H9 (cell line): ENCODE measurements at regions not wholly inside any gene's neighbourhood (a gene's known extent, or its start where the extent isn't known, plus 50 kb on each side); places are given as distances from the start of the nearest gene placed in this dataset.

Source experiments
- DNase-seq: peaks from one replicate; pipeline ENCODE4 v3.0.0-alpha.2; 2017
- H2AFZ ChIP-seq: one replicate; pipeline ENCODE4 v1.6.1; 2013; ENCODE audit warnings: mild to moderate bottlenecking, low read length, control low read depth, moderate library complexity
- H2AK5ac ChIP-seq: 2 replicates; pipeline ENCODE4 v1.6.1; 2013; ENCODE audit warnings: low read length, control low read depth, mixed read lengths; ENCODE audit not compliant: insufficient read length
- H2BK120ac ChIP-seq: one replicate; pipeline ENCODE4 v1.6.1; 2013; ENCODE audit warnings: low read depth, mild to moderate bottlenecking, low read length, control low read depth, inconsistent platforms; ENCODE audit not compliant: poor library complexity, severe bottlenecking
- H2BK12ac ChIP-seq: 2 replicates; pipeline ENCODE4 v1.6.1; 2013; ENCODE audit warnings: low read length, control low read depth, mixed read lengths, low read depth; ENCODE audit not compliant: insufficient read length
- H2BK15ac ChIP-seq: 2 replicates; pipeline ENCODE4 v1.6.1; 2013; ENCODE audit warnings: low read depth, low read length, control low read depth
- H2BK20ac ChIP-seq: one replicate; pipeline ENCODE4 v1.6.1; 2013; ENCODE audit warnings: low read depth, mild to moderate bottlenecking, low read length, control low read depth, inconsistent platforms; ENCODE audit not compliant: poor library complexity, severe bottlenecking
- H2BK5ac ChIP-seq: 2 replicates; pipeline ENCODE4 v1.6.1; 2013; ENCODE audit warnings: low read length, control low read depth, mixed read lengths; ENCODE audit not compliant: insufficient read length
- H3K14ac ChIP-seq: 2 replicates; pipeline ENCODE4 v1.6.1; 2013; ENCODE audit warnings: low read length, control low read depth; ENCODE audit not compliant: insufficient read depth
- H3K18ac ChIP-seq: 2 replicates; pipeline ENCODE4 v1.6.1; 2013; ENCODE audit warnings: low read depth, mild to moderate bottlenecking, mixed read lengths, low read length, control low read depth; ENCODE audit not compliant: insufficient read length
- H3K23ac ChIP-seq: 2 replicates; pipeline ENCODE4 v1.6.1; 2013; ENCODE audit warnings: low read length, control low read depth, mixed read lengths, low read depth; ENCODE audit not compliant: insufficient read length
- H3K23me2 ChIP-seq: 2 replicates; pipeline ENCODE4 v1.6.1; 2013; ENCODE audit warnings: low read depth, mild to moderate bottlenecking, mixed read lengths, low read length, control low read depth; ENCODE audit not compliant: insufficient read length, poor library complexity, severe bottlenecking
- H3K27ac ChIP-seq: 2 replicates; pipeline ENCODE4 v1.5.1; 2013; ENCODE audit warnings: low read length, control low read depth, mixed read lengths, low read depth; ENCODE audit not compliant: insufficient read length
- H3K27me3 ChIP-seq: 2 replicates; pipeline ENCODE4 v1.6.1; 2013; ENCODE audit warnings: low read length, control low read depth, inconsistent platforms; ENCODE audit not compliant: insufficient read depth
- H3K4ac ChIP-seq: 2 replicates; pipeline ENCODE4 v1.6.1; 2013; ENCODE audit warnings: low read depth, mild to moderate bottlenecking, control low read depth, inconsistent platforms, low read length, moderate library complexity
- H3K4me1 ChIP-seq: 2 replicates; pipeline ENCODE4 v1.6.1; 2013; ENCODE audit warnings: low read length, control low read depth, inconsistent platforms; ENCODE audit not compliant: insufficient read depth
- H3K4me2 ChIP-seq: 2 replicates; pipeline ENCODE4 v1.6.1; 2013; ENCODE audit warnings: low read length, control low read depth, mixed read lengths; ENCODE audit not compliant: insufficient read length, insufficient read depth
- H3K56ac ChIP-seq: 2 replicates; pipeline ENCODE4 v1.6.1; 2013; ENCODE audit warnings: low read depth, mild to moderate bottlenecking, mixed read lengths, low read length, control low read depth; ENCODE audit not compliant: insufficient read length
- H3K79me1 ChIP-seq: 2 replicates; pipeline ENCODE4 v1.6.1; 2013; ENCODE audit warnings: low read depth, mild to moderate bottlenecking, moderate library complexity, low read length, control low read depth, inconsistent platforms; ENCODE audit not compliant: insufficient read depth, poor library complexity, severe bottlenecking
- H3K79me2 ChIP-seq: 2 replicates; pipeline ENCODE4 v1.6.1; 2013; ENCODE audit warnings: low read length, control low read depth, inconsistent platforms; ENCODE audit not compliant: insufficient read depth
- H3K9ac ChIP-seq: 2 replicates; pipeline ENCODE4 v1.6.1; 2013; ENCODE audit warnings: low read length, control low read depth, mixed read lengths; ENCODE audit not compliant: insufficient read length; ENCODE audit errors: extremely low read depth
- H3K9me3 ChIP-seq: one replicate; pipeline ENCODE4 v1.6.1; 2013; ENCODE audit warnings: low read depth, low read length, inconsistent platforms; ENCODE audit not compliant: control insufficient read depth
- H3T11ph ChIP-seq: one replicate; pipeline ENCODE4 v1.6.1; 2013; ENCODE audit warnings: mild to moderate bottlenecking, low read length, control low read depth, inconsistent platforms
- H4K20me1 ChIP-seq: one replicate; pipeline ENCODE4 v1.6.1; 2013; ENCODE audit not compliant: control insufficient read depth, insufficient read length, insufficient read depth
- H4K5ac ChIP-seq: 2 replicates; pipeline ENCODE4 v1.6.1; 2013; ENCODE audit warnings: low read depth, mild to moderate bottlenecking, mixed read lengths, low read length, control low read depth; ENCODE audit not compliant: insufficient read length
- H4K8ac ChIP-seq: replicated peaks from 2 replicates; pipeline ENCODE4 v1.6.1; 2013; ENCODE audit warnings: low read length, control low read depth, mixed read lengths, low read depth; ENCODE audit not compliant: insufficient read length
- H4K91ac ChIP-seq: 2 replicates; pipeline ENCODE4 v1.6.1; 2013; ENCODE audit warnings: low read depth, mild to moderate bottlenecking, moderate library complexity, mixed read lengths, low read length, control low read depth; ENCODE audit not compliant: insufficient read length
- H3K27ac Mint-ChIP-seq, 3 experiments: 2 replicates in 2 of 3; 3 replicates in 1 of 3; pipeline ENCODE4 v1.8.0; 2020 to 2021; ENCODE audit warnings: mixed read lengths in 3 of 3, mild to moderate bottlenecking in 1 of 3, moderate library complexity in 1 of 3
- H3K27me3 Mint-ChIP-seq: 2 replicates; pipeline ENCODE4 v1.8.0; 2021; ENCODE audit warnings: low read depth, mild to moderate bottlenecking, moderate library complexity, mixed read lengths
- H3K36me3 Mint-ChIP-seq, 3 experiments: 2 replicates in 2 of 3; 3 replicates in 1 of 3; pipeline ENCODE4 v1.8.0; 2020 to 2021; ENCODE audit warnings: low read depth in 3 of 3, mixed read lengths in 3 of 3; ENCODE audit not compliant: insufficient read depth in 1 of 3
- H3K4me1 Mint-ChIP-seq, 2 experiments: 2 replicates each; pipeline ENCODE4 v1.8.0; 2020; ENCODE audit warnings: mixed read lengths in 2 of 2
- H3K4me3 Mint-ChIP-seq, 2 experiments: 2 replicates in 1 of 2; 3 replicates in 1 of 2; pipeline ENCODE4 v1.8.0; 2020 to 2021; ENCODE audit warnings: mild to moderate bottlenecking in 2 of 2, mixed read lengths in 2 of 2, moderate library complexity in 1 of 2
- H3K9me3 Mint-ChIP-seq, 2 experiments: 2 replicates in 1 of 2; 3 replicates in 1 of 2; pipeline ENCODE4 v1.8.0; 2020; ENCODE audit warnings: mild to moderate bottlenecking in 2 of 2, mixed read lengths in 2 of 2, moderate library complexity in 1 of 2
- WGBS: extraction: QIAGEN DNeasy Blood & Tissue Kit; methylation state at CpG from one replicate; pipeline ENCODE4 v1.1.7; 2013; ENCODE audit warnings: missing lambda C conversion rate, low lambda C conversion rate, mixed read lengths; ENCODE audit not compliant: insufficient read length; ENCODE audit errors: extremely low coverage; 5-methylcytosine and 5-hydroxymethylcytosine counted together
- TF ChIP-seq, protein P1 (sequence below): fragments of 200-600 bp; sonication (generic); conservative IDR thresholded peaks from 3 replicates; pipeline ENCODE4 v1.8.0; 2021; ENCODE audit warnings: antibody characterized with exemption, mild to moderate bottlenecking

DNA sequence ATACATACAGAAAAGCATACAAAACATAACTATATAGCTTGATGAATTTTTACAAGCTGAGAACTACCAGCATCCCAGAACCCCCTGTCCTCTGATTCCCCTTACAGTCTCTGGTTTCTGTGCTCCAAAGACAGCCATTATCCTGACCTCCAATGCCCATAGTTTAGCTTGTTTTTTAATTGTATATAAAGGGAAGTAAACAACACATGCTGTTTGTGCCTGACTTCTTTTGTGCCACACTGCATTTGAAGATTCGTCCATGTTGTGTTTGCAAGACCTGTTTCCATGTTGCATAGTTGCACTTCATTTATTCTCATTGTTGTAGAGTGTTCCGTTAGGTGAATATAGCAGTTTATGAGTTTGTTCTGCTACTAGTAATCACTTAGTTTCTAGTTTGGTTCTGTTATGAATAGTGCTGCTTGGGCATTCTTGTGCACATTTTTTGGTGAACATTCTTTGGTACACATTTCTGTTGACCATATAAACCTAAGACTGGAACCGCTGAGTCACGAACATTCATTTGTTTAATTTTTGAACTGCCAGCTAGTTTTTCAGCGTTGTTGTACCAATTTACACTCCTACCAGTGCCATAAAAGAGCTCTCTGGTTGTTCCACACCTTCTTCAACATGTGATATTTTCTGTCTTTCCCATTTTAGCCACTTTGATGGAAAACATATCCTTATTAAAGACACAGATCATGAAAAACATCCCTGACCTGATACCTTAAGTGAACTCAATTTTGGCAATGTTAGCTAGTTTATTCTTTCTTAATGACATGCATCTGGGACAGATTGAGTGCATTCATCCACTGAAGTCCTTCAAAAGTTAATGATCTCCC is 78.1 kb upstream of the ANXA1 start:
- Mint-ChIP-seq H3K27ac (no peak overlapping the region), H3K4me1 (peaks cover 7 to 9% of the 10 kb centered on the region in 2 experiments; a peak in 2 of 4 replicates), H3K27me3 (no peaks in the 10 kb centered on the region), H3K4me3 (no peak overlapping the region), H3K9me3 (no peaks in the 10 kb centered on the region), H3K36me3 (no peaks in the 10 kb centered on the region)
- no peak overlapping the region for H3K4me2 ChIP-seq
- H4K20me1 ChIP-seq, result no peaks in the 10 kb centered on the region
- H3K4ac ChIP-seq, result no peak overlapping the region
- H3K4me1 ChIP-seq, result no peaks in the 10 kb centered on the region
- H4K5ac ChIP-seq, result no peak overlapping the region
- no peak overlapping the region for H2BK12ac ChIP-seq
- H2AK5ac ChIP-seq, result no peak overlapping the region
- WGBS, result no CpG with 5 or more reads among the region's 5 CpGs
- no peak overlapping the region for H3K14ac ChIP-seq
- DNase-seq, result no peak
- H2AFZ ChIP-seq, result no peak overlapping the region
- no peaks in the 10 kb centered on the region for H3K9me3 ChIP-seq
- no peak overlapping the region for H4K91ac ChIP-seq
- no peaks in the 10 kb centered on the region for H3K79me2 ChIP-seq
- no peaks in the 10 kb centered on the region for H3K23me2 ChIP-seq
- H3K23ac ChIP-seq, result no peak overlapping the region
- no peak overlapping the region for H3K56ac ChIP-seq
- no peak overlapping the region for H4K8ac ChIP-seq
- no peak overlapping the region for H3K27ac ChIP-seq
- H3K9ac ChIP-seq, result no peak overlapping the region
- no peak overlapping the region for H2BK5ac ChIP-seq
- no peaks in the 10 kb centered on the region for H3K27me3 ChIP-seq
- no peak overlapping the region for H3T11ph ChIP-seq
- no peak overlapping the region for H2BK20ac ChIP-seq
- TF ChIP-seq, protein P1, sequence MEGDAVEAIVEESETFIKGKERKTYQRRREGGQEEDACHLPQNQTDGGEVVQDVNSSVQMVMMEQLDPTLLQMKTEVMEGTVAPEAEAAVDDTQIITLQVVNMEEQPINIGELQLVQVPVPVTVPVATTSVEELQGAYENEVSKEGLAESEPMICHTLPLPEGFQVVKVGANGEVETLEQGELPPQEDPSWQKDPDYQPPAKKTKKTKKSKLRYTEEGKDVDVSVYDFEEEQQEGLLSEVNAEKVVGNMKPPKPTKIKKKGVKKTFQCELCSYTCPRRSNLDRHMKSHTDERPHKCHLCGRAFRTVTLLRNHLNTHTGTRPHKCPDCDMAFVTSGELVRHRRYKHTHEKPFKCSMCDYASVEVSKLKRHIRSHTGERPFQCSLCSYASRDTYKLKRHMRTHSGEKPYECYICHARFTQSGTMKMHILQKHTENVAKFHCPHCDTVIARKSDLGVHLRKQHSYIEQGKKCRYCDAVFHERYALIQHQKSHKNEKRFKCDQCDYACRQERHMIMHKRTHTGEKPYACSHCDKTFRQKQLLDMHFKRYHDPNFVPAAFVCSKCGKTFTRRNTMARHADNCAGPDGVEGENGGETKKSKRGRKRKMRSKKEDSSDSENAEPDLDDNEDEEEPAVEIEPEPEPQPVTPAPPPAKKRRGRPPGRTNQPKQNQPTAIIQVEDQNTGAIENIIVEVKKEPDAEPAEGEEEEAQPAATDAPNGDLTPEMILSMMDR, result no peak
- no peak overlapping the region for H3K18ac ChIP-seq
- no peak overlapping the region for H2BK15ac ChIP-seq
- no peaks in the 10 kb centered on the region for H3K79me1 ChIP-seq
- no peak overlapping the region for H2BK120ac ChIP-seq
